TTC549 (cell line): ENCODE measurements at regions not wholly inside any gene's neighbourhood (a gene's known extent, or its start where the extent isn't known, plus 50 kb on each side); places are given as distances from the start of the nearest gene placed in this dataset.
"Not testable (repeated sequence)": the region's sequence is repeated elsewhere in the genome, so short reads cannot be mapped to it uniquely, and the experiment has no call there.

ENCODE experiments used
- FAIRE-seq: peaks from 2 replicates; lab custom pipeline; 2012; peaks lifted over from hg19 to GRCh38; lab: Jason Lieb, UNC

DNA sequence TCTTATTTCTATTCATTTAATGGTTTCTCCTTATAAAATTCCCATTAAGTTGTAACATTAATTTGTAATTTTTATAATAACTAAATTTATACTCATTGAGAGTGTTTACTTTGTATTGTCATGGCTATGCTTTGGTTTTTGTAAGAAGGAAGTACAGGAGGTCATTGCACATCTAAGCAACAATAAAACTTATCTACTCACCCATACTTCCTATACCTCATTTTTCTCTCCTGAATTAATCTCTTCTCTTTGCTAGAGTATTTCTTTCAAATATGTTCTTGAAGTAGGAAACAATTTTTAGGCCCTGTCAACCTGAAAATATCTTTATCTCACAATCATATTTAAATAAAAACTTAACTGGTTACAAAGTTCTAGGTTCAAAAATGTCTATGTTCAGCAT is 95.4 kb upstream of the WDR11 start:
- FAIRE-seq = no peak

GRCh38 chr10:120760253-120760652 is 90.9 kb upstream of the WDR11 start:
- no peak for FAIRE-seq

DNA sequence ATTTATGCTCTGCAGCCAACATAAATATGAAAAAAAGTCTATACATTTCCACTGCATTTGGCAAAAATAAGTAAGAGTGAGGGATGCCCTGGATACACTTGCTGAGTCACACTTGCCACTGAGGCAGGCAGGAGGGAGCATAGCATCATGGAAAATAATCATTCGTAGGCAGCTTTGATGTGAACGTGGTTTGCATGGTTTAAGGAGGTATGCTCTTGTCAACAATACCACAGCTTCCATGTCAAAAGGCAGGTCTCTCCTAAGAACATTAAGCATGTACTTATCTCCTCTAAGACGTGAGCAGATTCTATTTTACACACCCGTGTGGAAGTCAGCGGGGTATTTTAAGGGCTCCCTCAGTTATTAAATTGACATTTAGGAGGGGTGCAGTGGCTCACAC is 89.2 kb upstream of the WDR11 start:
- FAIRE-seq = no peak

GRCh38 chr10:120765226-120765803 is 85.8 kb upstream of the WDR11 start:
- FAIRE-seq = no peak

- no peak for FAIRE-seq
These were observed 82.9 kb upstream of the WDR11 start for GRCh38 chr10:120768227-120768626.

DNA sequence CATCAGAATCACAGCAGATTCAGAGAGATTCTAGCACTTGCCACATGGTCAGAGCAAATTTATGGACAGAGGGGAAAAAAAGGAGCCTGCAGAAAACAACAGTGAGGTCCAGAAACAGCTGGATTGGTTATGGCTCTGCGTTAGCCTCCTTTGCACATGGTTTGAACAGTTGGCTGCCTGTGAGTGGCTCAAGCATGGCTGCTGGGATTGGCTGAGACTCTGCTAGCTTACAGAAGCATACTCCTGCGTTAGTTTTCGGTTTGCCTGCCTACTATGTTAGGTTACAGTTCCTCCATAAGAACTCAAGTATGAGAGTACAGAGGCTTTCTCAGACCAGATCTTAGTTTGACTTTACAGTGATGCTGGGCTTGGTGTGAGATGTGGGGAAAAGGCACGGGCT is 80.7 kb upstream of the WDR11 start:
- no peak for FAIRE-seq

GRCh38 chr10:120776442-120776841 is 74.7 kb upstream of the WDR11 start:
- no peak for FAIRE-seq

DNA sequence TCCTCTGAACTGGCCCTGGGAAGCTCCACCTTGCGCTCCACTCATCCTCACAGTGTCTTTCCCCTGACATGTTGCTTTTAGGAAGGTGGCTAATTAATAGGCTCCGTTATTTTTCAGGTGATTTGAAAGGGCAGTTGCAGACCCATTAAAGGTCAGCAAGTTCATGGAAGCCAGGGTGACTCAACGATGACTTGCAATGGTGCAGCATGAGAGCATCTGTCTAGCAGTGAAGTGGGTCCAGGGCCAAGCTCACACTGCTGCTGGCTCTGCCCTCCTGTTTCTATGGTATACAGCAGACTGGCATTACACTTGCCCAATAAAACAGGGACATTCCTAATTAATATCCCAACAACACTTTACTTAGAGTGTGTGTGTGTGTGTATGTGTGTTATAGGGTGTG is 68.8 kb upstream of the WDR11 start:
- FAIRE-seq = no peak

GRCh38 chr10:120783098-120783497 is 68.1 kb upstream of the WDR11 start:
- FAIRE-seq = no peak

GRCh38 chr10:120783867-120784266 is 67.3 kb upstream of the WDR11 start:
- no peak for FAIRE-seq

GRCh38 chr10:120788771-120789170 is 62.4 kb upstream of the WDR11 start:
- no peak for FAIRE-seq

DNA sequence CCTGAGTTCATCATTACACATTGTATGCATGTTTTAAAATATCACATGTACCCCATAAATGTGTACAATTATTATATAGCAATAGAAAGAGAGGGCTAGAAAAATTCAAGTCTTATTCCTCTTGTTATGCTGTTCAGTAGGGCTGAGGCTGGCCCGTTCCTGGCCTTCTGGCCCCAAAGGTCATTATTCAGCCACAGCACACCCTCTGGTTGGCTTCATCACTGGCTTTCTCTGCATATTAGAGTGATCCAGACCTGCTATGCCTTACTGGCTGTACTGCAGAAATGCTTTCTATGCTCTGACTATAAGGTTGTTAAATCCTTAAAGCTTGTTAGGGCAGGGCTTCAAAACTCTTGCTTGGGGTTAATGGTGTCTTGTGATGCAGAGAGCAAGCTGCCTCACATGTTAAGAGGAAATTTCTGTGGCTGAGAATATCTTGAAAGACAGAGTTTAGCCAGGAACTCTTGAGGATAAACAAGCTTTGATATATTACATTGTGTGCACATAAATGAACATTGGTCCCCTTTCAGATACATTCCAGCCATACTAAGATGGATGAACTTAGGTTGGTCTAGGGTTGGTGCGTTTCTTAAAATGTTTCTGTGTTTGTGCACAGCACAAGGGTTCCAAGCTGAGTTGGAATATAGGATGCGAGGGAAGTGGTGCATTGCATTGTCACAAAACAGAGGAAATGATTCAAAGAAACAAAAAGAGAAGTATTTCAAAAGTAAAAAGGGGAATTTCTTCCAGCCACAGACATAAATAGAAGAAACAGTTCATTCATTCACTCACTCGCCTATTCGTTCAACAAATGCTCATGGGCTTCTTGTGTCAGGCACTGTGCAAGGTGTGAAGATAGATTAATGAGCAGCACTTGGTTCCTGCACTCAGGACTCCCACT is 61.6 kb upstream of the WDR11 start:
- FAIRE-seq = no peak

DNA sequence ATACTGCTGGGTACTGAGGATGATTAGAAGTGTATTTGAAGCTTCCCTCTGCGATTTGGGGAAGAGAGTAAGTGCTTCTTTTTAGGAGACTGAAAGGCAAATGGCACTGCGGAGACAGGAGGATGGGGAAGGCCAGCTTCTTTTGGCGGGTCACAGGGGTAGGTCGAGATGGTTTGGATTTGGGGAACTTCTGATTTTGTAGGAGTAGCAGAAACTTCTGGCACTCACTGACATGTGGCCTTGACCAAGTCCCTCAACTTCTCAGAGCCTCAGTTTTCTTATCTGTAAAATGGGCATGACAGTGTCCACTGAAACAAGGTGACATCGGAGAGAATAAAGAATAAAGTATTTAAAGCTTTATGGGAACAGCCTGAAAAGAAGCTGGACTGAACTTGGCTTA is 59.8 kb upstream of the WDR11 start:
- no peak for FAIRE-seq

- no peak for FAIRE-seq
These were observed 58.1 kb upstream of the WDR11 start for GRCh38 chr10:120793088-120793487.

- no peak for FAIRE-seq
These were observed 56.8 kb upstream of the WDR11 start for GRCh38 chr10:120794390-120794789.

GRCh38 chr10:120798276-120798675 is 52.9 kb upstream of the WDR11 start:
- not testable (repeated sequence) for FAIRE-seq

- no peak for FAIRE-seq
These were observed 51.3 kb upstream of the WDR11 start for GRCh38 chr10:120799849-120800248.

DNA sequence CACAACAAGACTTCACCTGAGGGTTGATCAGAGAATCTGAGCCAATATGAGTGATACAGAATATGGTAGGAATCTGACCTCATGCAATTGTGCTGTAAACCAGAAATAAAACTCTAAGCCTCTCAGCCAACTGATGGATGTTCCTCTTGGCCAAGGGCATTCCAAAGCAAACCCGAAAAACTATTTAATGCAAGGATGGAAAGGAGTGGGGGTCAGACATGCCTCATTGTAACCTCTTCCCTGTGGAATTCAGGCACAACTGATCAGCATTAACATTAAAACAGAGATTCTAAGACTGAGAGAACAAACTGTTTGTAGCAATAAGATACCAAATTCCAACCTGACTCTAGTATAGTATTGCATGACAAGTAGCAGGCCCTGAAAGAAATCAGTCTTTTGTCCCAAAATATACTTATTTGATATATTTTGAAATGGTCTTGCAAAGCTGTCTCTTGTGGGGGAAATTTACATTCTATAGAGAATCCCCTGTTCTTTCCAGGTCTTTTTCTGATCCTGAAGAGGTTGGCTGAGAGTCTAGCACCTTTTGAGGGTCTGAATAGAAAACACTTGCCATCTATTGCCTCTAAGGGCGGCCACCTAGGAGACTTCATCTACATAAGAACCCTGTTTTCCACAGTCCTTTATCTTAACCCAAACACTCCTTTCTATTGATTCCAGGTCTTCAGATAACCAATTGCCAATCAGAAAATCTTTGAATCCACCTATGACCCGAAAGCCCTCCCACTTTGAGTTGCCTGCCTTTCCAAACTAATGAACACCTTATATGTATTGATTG is 50.4 kb upstream of the WDR11 start:
- FAIRE-seq = no peak
